IMR-90 (cell line): ENCODE measurements at regions not wholly inside any gene's neighbourhood (a gene's known extent, or its start where the extent isn't known, plus 50 kb on each side); places are given as distances from the start of the nearest gene placed in this dataset.

ENCODE experiments used
- ATAC-seq: fragments of 200-7000 bp; cut with Tn5 transposase; 2 replicates; pipeline ENCODE4 v1.9.1; 2020; ENCODE audit warnings: low read depth, mild to moderate bottlenecking, moderate library complexity
- BruUV-seq: library from RNA; stranded (reverse); fragments of 400-500 nt; replicated peaks from 2 replicates; lab custom pipeline; 2021; lab: Mats Ljungman, UMichigan
- CTCF ChIA-PET: fragments of 300-600 bp; formaldehyde crosslinking; extraction: SDS; loops from one replicate; lab custom pipeline; 2021; ENCODE audit warnings: antibody characterized with exemption; lab: Yijun Ruan, JAX
- POLR2A ChIA-PET: fragments of 300-600 bp; sonication (Branson Sonifier 250); formaldehyde crosslinking; loops from one replicate; lab custom pipeline; 2022; ENCODE audit warnings: antibody characterized with exemption; ENCODE audit not compliant: unreplicated experiment; lab: Charles Lee
- DNase-seq: peaks from one replicate; pipeline ENCODE4 v3.0.0; 2013
- H2AFZ ChIP-seq: replicated peaks from 2 replicates; pipeline ENCODE3; 2013; ENCODE audit warnings: low read length, mild to moderate bottlenecking; ENCODE audit not compliant: poor library complexity
- H2AK5ac ChIP-seq: 2 replicates; pipeline ENCODE4 v1.6.1; 2013; ENCODE audit warnings: low read depth, low read length, inconsistent platforms
- H2AK9ac ChIP-seq: replicated peaks from 2 replicates; pipeline ENCODE3; 2013; ENCODE audit warnings: mild to moderate bottlenecking, low read depth, low read length, moderate library complexity; ENCODE audit not compliant: poor library complexity
- H2BK120ac ChIP-seq: 2 replicates; pipeline ENCODE4 v1.6.1; 2013; ENCODE audit warnings: low read depth, low read length, inconsistent platforms
- H2BK15ac ChIP-seq: 3 replicates; pipeline ENCODE4 v1.6.1; 2013; ENCODE audit warnings: low read depth, low read length, inconsistent platforms
- H2BK20ac ChIP-seq: 2 replicates; pipeline ENCODE4 v1.6.1; 2013; ENCODE audit warnings: low read depth, mild to moderate bottlenecking, inconsistent platforms, low read length, moderate library complexity
- H2BK5ac ChIP-seq: 2 replicates; pipeline ENCODE4 v1.6.1; 2013; ENCODE audit warnings: mild to moderate bottlenecking, low read depth, low read length, inconsistent platforms; ENCODE audit not compliant: poor library complexity, severe bottlenecking
- H3K14ac ChIP-seq: replicated peaks from 2 replicates; pipeline ENCODE4 v1.6.1; 2013; ENCODE audit warnings: low read depth, low read length, inconsistent platforms
- H3K18ac ChIP-seq: 2 replicates; pipeline ENCODE4 v1.6.1; 2013; ENCODE audit warnings: low read depth, low read length, control low read depth
- H3K23ac ChIP-seq: 2 replicates; pipeline ENCODE4 v1.6.1; 2013; ENCODE audit warnings: low read depth, low read length, inconsistent platforms
- H3K27ac ChIP-seq: 2 replicates; pipeline ENCODE4 v1.5.1; 2013; ENCODE audit warnings: mild to moderate bottlenecking, control low read depth, low read length; ENCODE audit not compliant: insufficient read depth
- H3K27me3 ChIP-seq: 2 replicates; pipeline ENCODE4 v1.6.1; 2013; ENCODE audit warnings: low read length; ENCODE audit not compliant: control insufficient read depth, insufficient read depth
- H3K36me3 ChIP-seq: 2 replicates; pipeline ENCODE4 v1.6.1; 2013; ENCODE audit warnings: low read length, mixed read lengths; ENCODE audit not compliant: control insufficient read depth, insufficient read depth
- H3K4ac ChIP-seq: 2 replicates; pipeline ENCODE4 v1.6.1; 2013; ENCODE audit warnings: low read depth, low read length, inconsistent platforms
- H3K4me1 ChIP-seq: 2 replicates; pipeline ENCODE4 v1.6.1; 2013; ENCODE audit warnings: low read length, mixed read lengths; ENCODE audit not compliant: control insufficient read depth, insufficient read depth
- H3K4me2 ChIP-seq: 2 replicates; pipeline ENCODE4 v1.6.1; 2013; ENCODE audit warnings: low read depth, mild to moderate bottlenecking, control low read depth, low read length, moderate library complexity
- H3K4me3 ChIP-seq: 2 replicates; pipeline ENCODE4 v1.5.1; 2013; ENCODE audit warnings: low read depth, mild to moderate bottlenecking, control low read depth, low read length, moderate library complexity; ENCODE audit not compliant: insufficient read depth
- H3K56ac ChIP-seq: 2 replicates; pipeline ENCODE4 v1.6.1; 2013; ENCODE audit warnings: low read length, inconsistent platforms; ENCODE audit not compliant: insufficient read depth; ENCODE audit errors: extremely low read depth
- H3K79me1 ChIP-seq, 2 experiments: 2 replicates each; pipeline ENCODE4 v1.6.1; 2013; ENCODE audit warnings: low read length in 2 of 2, inconsistent platforms in 1 of 2, low read depth in 1 of 2
- H3K9ac ChIP-seq: 2 replicates; pipeline ENCODE4 v1.6.1; 2013; ENCODE audit warnings: low read depth, low read length, control low read depth
- H3K9me1 ChIP-seq: 2 replicates; pipeline ENCODE4 v1.6.1; 2013; ENCODE audit warnings: low read length, inconsistent platforms; ENCODE audit not compliant: insufficient read depth
- H3K9me3 ChIP-seq: 2 replicates; pipeline ENCODE4 v1.6.1; 2013; ENCODE audit warnings: low read length; ENCODE audit not compliant: control insufficient read depth, insufficient read depth
- H4K20me1 ChIP-seq: 2 replicates; pipeline ENCODE4 v1.6.1; 2013; ENCODE audit warnings: low read length, inconsistent platforms; ENCODE audit not compliant: insufficient read depth
- H4K5ac ChIP-seq: 2 replicates; pipeline ENCODE4 v1.6.1; 2013; ENCODE audit warnings: mild to moderate bottlenecking, low read depth, low read length, control low read depth
- H4K8ac ChIP-seq, 2 experiments: 2 replicates each; pipeline ENCODE4 v1.6.1; 2013; ENCODE audit warnings: low read depth in 2 of 2, low read length in 2 of 2, control low read depth in 1 of 2, inconsistent platforms in 1 of 2
- H4K91ac ChIP-seq: 2 replicates; pipeline ENCODE4 v1.6.1; 2013; ENCODE audit warnings: low read depth, low read length, inconsistent platforms; ENCODE audit not compliant: insufficient read depth
- BHLHE40 ChIP-seq: fragments of 150-350 bp; IDR thresholded peaks from 2 replicates; pipeline ENCODE4 v1.6.1; 2016; ENCODE audit warnings: mild to moderate bottlenecking, low read depth, low read length
- MAFK ChIP-seq: IDR thresholded peaks from 2 replicates; pipeline ENCODE4 v1.6.1; 2012; ENCODE audit warnings: low read depth, low read length, improper control_type of control experiment
- NFE2L2 ChIP-seq: fragments of 150-350 bp; IDR thresholded peaks from 2 replicates; pipeline ENCODE4 v1.6.1; 2016; ENCODE audit warnings: low read depth, mild to moderate bottlenecking, low read length
- RAD21 ChIP-seq: IDR thresholded peaks from 2 replicates; pipeline ENCODE4 v1.6.1; 2012; ENCODE audit warnings: low read length, improper control_type of control experiment
- RFX5 ChIP-seq: IDR thresholded peaks from 2 replicates; pipeline ENCODE4 v1.8.0; 2012; ENCODE audit warnings: low read depth, mild to moderate bottlenecking, low read length, moderate library complexity
- WGBS, 2 experiments: methylation state at CpG; one replicate each; pipeline versions ENCODE4 v1.1.5 to v1.1.7; 2013; ENCODE audit warnings: missing lambda C conversion rate in 2 of 2; ENCODE audit not compliant: insufficient read length in 1 of 2; ENCODE audit errors: extremely low coverage in 2 of 2; 5-methylcytosine and 5-hydroxymethylcytosine counted together
- dilution Hi-C: fragments of 300-500 bp; cut with HindIII; formaldehyde crosslinking; loops from one replicate; pipeline ENCODE4 v1.14.3; 2018; ENCODE audit warnings: low sequenced_read_pairs; ENCODE audit not compliant: unreplicated experiment
- in situ Hi-C: fragments of 300-500 bp; cut with MboI; formaldehyde crosslinking; loops from 3 replicates; pipeline ENCODE4 v1.14.3; 2019; ENCODE audit warnings: low sequenced_read_pairs, inconsistent platforms, mixed read lengths
- intact Hi-C: fragments of 100-400 bp; cut with micrococcal nuclease; formaldehyde crosslinking; loops from 2 replicates; pipeline ENCODE4 v1.10.0; 2022
- TF ChIP-seq, protein P1 (sequence below): fragments of 150-350 bp; IDR thresholded peaks from 2 replicates; pipeline ENCODE4 v1.6.1; 2017; ENCODE audit warnings: mild to moderate bottlenecking, antibody characterized with exemption, low read length, low read depth
- TF ChIP-seq, protein P2 (sequence below): conservative IDR thresholded peaks from 2 replicates; pipeline ENCODE4 v1.5.1; 2012; ENCODE audit warnings: mild to moderate bottlenecking, low read depth, low read length, improper control_type of control experiment

DNA sequence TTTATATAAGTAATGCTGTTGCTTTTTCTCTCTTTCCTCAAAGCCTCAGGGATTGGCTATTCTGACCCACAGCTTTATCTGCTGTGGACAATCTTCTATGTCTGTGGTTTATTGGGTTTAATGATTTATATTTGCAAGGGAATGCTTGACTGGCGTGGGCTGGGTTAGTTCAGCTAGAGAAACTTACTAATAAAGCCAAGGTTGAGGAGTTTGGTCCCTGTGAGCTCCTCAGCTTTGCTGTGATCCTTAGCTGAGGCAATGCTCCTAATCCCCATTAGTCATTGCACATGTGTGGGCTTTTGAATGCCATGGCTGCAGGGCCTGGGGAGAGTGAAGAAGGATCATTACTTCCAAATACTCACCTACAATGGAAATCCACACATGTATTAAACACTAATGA, 179.3 kb downstream of the ZNF326 start:
- H4K8ac ChIP-seq = no peak overlapping the region

More for the DNA sequence above, 179.3 kb downstream of the ZNF326 start:
- H4K20me1 ChIP-seq = no peaks in the 10 kb centered on the region
- H2BK120ac ChIP-seq = no peak overlapping the region
- no peak overlapping the region for H2AFZ ChIP-seq
- no peak for DNase-seq
- no peak overlapping the region for H3K9ac ChIP-seq
- H3K4ac ChIP-seq = no peak overlapping the region
- no peak overlapping the region for H4K91ac ChIP-seq
- dilution Hi-C loops = no loop called here
- H3K18ac ChIP-seq = no peak overlapping the region
- no peak overlapping the region for H2BK5ac ChIP-seq
- intact Hi-C loops = no loop called here
- no peak overlapping the region for H3K4me3 ChIP-seq
- no peak overlapping the region for H3K14ac ChIP-seq
- no peak overlapping the region for H3K23ac ChIP-seq
- H2AK9ac ChIP-seq = no peak overlapping the region
- H3K27ac ChIP-seq = no peak overlapping the region
- no peak overlapping the region for H2BK15ac ChIP-seq
- in situ Hi-C loops = no loop called here
- BruUV-seq = no TSS peak
- H2BK20ac ChIP-seq = no peak overlapping the region
- TF ChIP-seq, protein P1, sequence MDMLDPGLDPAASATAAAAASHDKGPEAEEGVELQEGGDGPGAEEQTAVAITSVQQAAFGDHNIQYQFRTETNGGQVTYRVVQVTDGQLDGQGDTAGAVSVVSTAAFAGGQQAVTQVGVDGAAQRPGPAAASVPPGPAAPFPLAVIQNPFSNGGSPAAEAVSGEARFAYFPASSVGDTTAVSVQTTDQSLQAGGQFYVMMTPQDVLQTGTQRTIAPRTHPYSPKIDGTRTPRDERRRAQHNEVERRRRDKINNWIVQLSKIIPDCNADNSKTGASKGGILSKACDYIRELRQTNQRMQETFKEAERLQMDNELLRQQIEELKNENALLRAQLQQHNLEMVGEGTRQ = no peak
- TF ChIP-seq NFE2L2 = no peak
- no peak for TF ChIP-seq RAD21
- TF ChIP-seq RFX5 = no peak
- TF ChIP-seq, protein P2, sequence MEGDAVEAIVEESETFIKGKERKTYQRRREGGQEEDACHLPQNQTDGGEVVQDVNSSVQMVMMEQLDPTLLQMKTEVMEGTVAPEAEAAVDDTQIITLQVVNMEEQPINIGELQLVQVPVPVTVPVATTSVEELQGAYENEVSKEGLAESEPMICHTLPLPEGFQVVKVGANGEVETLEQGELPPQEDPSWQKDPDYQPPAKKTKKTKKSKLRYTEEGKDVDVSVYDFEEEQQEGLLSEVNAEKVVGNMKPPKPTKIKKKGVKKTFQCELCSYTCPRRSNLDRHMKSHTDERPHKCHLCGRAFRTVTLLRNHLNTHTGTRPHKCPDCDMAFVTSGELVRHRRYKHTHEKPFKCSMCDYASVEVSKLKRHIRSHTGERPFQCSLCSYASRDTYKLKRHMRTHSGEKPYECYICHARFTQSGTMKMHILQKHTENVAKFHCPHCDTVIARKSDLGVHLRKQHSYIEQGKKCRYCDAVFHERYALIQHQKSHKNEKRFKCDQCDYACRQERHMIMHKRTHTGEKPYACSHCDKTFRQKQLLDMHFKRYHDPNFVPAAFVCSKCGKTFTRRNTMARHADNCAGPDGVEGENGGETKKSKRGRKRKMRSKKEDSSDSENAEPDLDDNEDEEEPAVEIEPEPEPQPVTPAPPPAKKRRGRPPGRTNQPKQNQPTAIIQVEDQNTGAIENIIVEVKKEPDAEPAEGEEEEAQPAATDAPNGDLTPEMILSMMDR = no peak
- no peak for TF ChIP-seq MAFK
- no peak for TF ChIP-seq BHLHE40
- no peak overlapping the region for H3K4me2 ChIP-seq
- ChIA-PET CTCF (no interaction called here), POLR2A (no interaction called here)
- no peaks in the 10 kb centered on the region for H3K79me1 ChIP-seq
- no peak for ATAC-seq
- H3K9me1 ChIP-seq = no peaks in the 10 kb centered on the region
- H3K56ac ChIP-seq = no peak overlapping the region
- no peaks in the 10 kb centered on the region for H3K9me3 ChIP-seq
- H3K27me3 ChIP-seq = no peaks in the 10 kb centered on the region
- no peak overlapping the region for H2AK5ac ChIP-seq
- no peak overlapping the region for H4K5ac ChIP-seq
- H3K36me3 ChIP-seq = no peaks in the 10 kb centered on the region
- H3K4me1 ChIP-seq = no peaks in the 10 kb centered on the region
- WGBS, 2 experiments = no CpG with 5 or more reads among the region's 1 CpG
